ENCODE measurements at regions not wholly inside any gene's neighbourhood (a gene's known extent, or its start where the extent isn't known, plus 50 kb on each side); places are given as distances from the start of the nearest gene placed in this dataset.

GRCh38 chr5:3680821-3681220, 85.2 kb downstream of the IRX1 start:
- Histone ChIP-seq H3K27me3 (peaks cover 0 to 21% (median 0%) of the 10 kb centered on the region in 4 donors), H3K36me3 (no peaks in the 10 kb centered on the region), H3K27ac (replicated peaks in 1 of 4) (no peak overlapping the region), H3K4me1 (no peaks in the 10 kb centered on the region), H3K9me3 (no peaks in the 10 kb centered on the region), H3K4me3 (no peak overlapping the region)
- DNase-seq (ENCODE audit: extremely low spot score): no peak
- intact Hi-C loops (cut with DNase I): no loop called here
- no peak for TF ChIP-seq POLR2A (IDR thresholded peaks at IDR 0.05; ENCODE audit: low read depth)
- TF ChIP-seq EP300 (IDR thresholded peaks at IDR 0.05): no peak
- no peak for TF ChIP-seq POLR2AphosphoS5 (IDR thresholded peaks at IDR 0.05)
- TF ChIP-seq CTCF (IDR thresholded peaks at IDR 0.05): no peak
- WGBS: 37% methylated on average over 5 of the region's 5 CpGs

GRCh38 chr5:3684118-3684517, 88.5 kb downstream of the IRX1 start:
- H3K4me3 ChIP-seq: no peak overlapping the region
- H3K4me1 ChIP-seq: no peaks in the 10 kb centered on the region
- no peaks in the 10 kb centered on the region for H3K36me3 ChIP-seq
- no peaks in the 10 kb centered on the region for H3K9me3 ChIP-seq
- intact Hi-C loops (cut with DNase I): no loop called here
- TF ChIP-seq POLR2AphosphoS5 (IDR thresholded peaks at IDR 0.05) (no peak), EP300 (IDR thresholded peaks at IDR 0.05) (no peak), POLR2A (IDR thresholded peaks at IDR 0.05; ENCODE audit: low read depth) (no peak), CTCF (IDR thresholded peaks at IDR 0.05) (no peak)
- peaks cover 0 to 15% (median 0%) of the 10 kb centered on the region in 4 donors for H3K27me3 ChIP-seq
- no peak for DNase-seq (ENCODE audit: extremely low spot score)
- 74% methylated on average over 7 of the region's 13 CpGs for WGBS
- H3K27ac ChIP-seq (replicated peaks in 1 of 4): no peak overlapping the region

- Histone ChIP-seq H3K27me3 (peaks cover 0 to 15% (median 0%) of the 10 kb centered on the region in 4 donors), H3K36me3 (no peaks in the 10 kb centered on the region), H3K4me3 (no peak overlapping the region), H3K27ac (replicated peaks in 1 of 4) (no peak overlapping the region), H3K9me3 (no peaks in the 10 kb centered on the region), H3K4me1 (no peaks in the 10 kb centered on the region)
- WGBS: 76% methylated on average over 11 of the region's 12 CpGs
- no peak for DNase-seq (ENCODE audit: extremely low spot score)
- TF ChIP-seq CTCF (IDR thresholded peaks at IDR 0.05): no peak
- no peak for TF ChIP-seq POLR2AphosphoS5 (IDR thresholded peaks at IDR 0.05)
- no peak for TF ChIP-seq POLR2A (IDR thresholded peaks at IDR 0.05; ENCODE audit: low read depth)
- no peak for TF ChIP-seq EP300 (IDR thresholded peaks at IDR 0.05)
- intact Hi-C loops (cut with DNase I): no loop called here
Observed at GRCh38 chr5:3684771-3685354, 89.2 kb downstream of the IRX1 start.

- intact Hi-C loops (cut with DNase I): no loop called here
- 83% methylated on average over 5 of the region's 5 CpGs for WGBS
- DNase-seq (ENCODE audit: extremely low spot score): no peak
Observed at GRCh38 chr5:3694819-3695218, 99.2 kb downstream of the IRX1 start.

More at GRCh38 chr5:3694819-3695218, 99.2 kb downstream of the IRX1 start:
- Histone ChIP-seq H3K4me1 (no peaks in the 10 kb centered on the region), H3K27ac (replicated peaks in 1 of 4) (no peak overlapping the region), H3K36me3 (no peaks in the 10 kb centered on the region), H3K27me3 (no peaks in the 10 kb centered on the region), H3K9me3 (no peaks in the 10 kb centered on the region), H3K4me3 (no peak overlapping the region)
- TF ChIP-seq CTCF (IDR thresholded peaks at IDR 0.05): no peak
- TF ChIP-seq EP300 (IDR thresholded peaks at IDR 0.05): no peak
- TF ChIP-seq POLR2AphosphoS5 (IDR thresholded peaks at IDR 0.05): no peak
- TF ChIP-seq POLR2A (IDR thresholded peaks at IDR 0.05; ENCODE audit: low read depth): no peak
